ENCODE measurements at regions not wholly inside any gene's neighbourhood (a gene's known extent, or its start where the extent isn't known, plus 50 kb on each side); places are given as distances from the start of the nearest gene placed in this dataset.
"Not testable (repeated sequence)": the region's sequence is repeated elsewhere in the genome, so short reads cannot be mapped to it uniquely, and the experiment has no call there.

DNA sequence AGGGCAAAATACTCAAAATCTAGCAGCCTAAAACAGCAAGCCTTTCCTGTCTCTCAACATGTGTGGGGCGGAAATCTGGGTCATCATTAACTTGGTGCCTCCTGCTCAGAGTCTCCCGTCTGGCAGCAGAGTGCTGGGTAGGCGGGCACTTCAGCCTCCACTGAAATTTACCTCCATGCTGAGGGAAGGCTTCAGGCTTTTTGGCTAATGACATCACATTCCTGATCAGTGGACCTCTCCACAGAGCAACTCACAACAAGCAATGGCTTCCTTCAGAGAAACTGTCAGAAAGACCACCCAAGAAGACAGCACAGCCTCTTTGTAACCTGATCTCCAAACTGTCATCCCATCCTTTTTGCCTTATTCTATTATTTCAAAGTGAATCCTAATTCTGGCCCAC lies 1109.0 kb downstream of the UQCRFS1 start:
- 22 to 34% (median 27%) methylated on average over 3 of the region's 3 CpGs for WGBS, 3 donors
- no peak for DNase-seq
- Histone ChIP-seq H3K27me3 (no peaks in the 10 kb centered on the region), H3K36me3 (no peaks in the 10 kb centered on the region), H3K9me3 (no peaks in the 10 kb centered on the region), H3K4me3 (no peak overlapping the region), H3K4me1 (ENCODE audit: insufficient read depth) (no peaks in the 10 kb centered on the region), H3K27ac (no peak overlapping the region)
- TF ChIP-seq EP300 (IDR thresholded peaks at IDR 0.05) (no peak), POLR2A (IDR thresholded peaks at IDR 0.05) (no peak)
- TF ChIP-seq, protein P1, sequence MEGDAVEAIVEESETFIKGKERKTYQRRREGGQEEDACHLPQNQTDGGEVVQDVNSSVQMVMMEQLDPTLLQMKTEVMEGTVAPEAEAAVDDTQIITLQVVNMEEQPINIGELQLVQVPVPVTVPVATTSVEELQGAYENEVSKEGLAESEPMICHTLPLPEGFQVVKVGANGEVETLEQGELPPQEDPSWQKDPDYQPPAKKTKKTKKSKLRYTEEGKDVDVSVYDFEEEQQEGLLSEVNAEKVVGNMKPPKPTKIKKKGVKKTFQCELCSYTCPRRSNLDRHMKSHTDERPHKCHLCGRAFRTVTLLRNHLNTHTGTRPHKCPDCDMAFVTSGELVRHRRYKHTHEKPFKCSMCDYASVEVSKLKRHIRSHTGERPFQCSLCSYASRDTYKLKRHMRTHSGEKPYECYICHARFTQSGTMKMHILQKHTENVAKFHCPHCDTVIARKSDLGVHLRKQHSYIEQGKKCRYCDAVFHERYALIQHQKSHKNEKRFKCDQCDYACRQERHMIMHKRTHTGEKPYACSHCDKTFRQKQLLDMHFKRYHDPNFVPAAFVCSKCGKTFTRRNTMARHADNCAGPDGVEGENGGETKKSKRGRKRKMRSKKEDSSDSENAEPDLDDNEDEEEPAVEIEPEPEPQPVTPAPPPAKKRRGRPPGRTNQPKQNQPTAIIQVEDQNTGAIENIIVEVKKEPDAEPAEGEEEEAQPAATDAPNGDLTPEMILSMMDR (IDR thresholded peaks at IDR 0.05) = no peak
- intact Hi-C loops (cut with DNase I) = no loop called here

DNA sequence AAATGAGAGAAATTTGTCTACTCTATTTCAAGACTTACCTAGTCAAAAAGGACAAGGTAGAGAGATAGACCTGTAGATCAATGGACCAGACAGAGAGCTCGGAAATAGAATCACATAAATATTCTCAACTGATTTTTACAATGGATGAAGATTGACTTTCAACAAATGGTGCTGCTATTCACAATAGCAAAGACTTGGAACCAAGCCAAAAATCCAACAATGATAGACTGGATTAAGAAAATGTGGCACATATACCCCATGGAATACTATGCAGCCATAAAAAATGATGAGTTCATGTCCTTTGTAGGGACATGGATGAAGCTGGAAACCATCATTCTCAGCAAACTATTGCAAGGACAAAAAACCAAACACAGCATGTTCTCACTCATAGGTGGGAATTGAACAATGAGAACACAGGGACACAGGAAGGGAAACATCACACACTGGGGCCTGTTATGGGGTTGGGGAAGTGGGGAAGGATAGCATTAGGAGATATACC lies 1128.2 kb downstream of the UQCRFS1 start:
- H3K4me3 ChIP-seq; DNase-seq; H3K27ac ChIP-seq; H3K36me3 ChIP-seq; H3K9me3 ChIP-seq; intact Hi-C loops (cut with DNase I); H3K27me3 ChIP-seq; H3K4me1 ChIP-seq (ENCODE audit: insufficient read depth): not testable (repeated sequence)
- 88 to 96% (median 91%) methylated on average over 1 of the region's 1 CpG for WGBS, 3 donors

DNA sequence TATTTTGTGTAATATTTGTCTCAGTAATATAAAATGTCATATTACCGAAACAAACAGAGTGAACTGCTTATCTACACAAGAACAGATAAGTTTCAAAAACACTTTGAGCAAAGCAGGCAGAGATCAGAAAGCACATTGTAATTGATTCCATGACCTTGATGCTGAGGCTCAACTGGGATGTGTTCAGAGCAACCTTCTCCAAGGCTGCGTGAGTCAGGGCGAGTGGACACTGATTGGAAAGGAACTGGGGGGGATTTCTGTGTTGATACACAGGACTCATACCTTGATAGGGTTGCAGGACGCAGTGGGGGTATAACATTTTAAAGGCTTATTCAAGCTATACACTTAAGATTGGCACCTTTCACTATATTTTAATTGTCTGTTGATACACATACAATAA lies 1136.3 kb downstream of the UQCRFS1 start:
- Histone ChIP-seq H3K36me3 (no peaks in the 10 kb centered on the region), H3K27me3 (no peaks in the 10 kb centered on the region), H3K4me3 (no peak overlapping the region), H3K4me1 (ENCODE audit: insufficient read depth) (no peaks in the 10 kb centered on the region), H3K9me3 (no peaks in the 10 kb centered on the region), H3K27ac (no peak overlapping the region)
- TF ChIP-seq EP300 (IDR thresholded peaks at IDR 0.05) (no peak), POLR2A (IDR thresholded peaks at IDR 0.05) (no peak)
- TF ChIP-seq, protein P1 (IDR thresholded peaks at IDR 0.05) = no peak
- no peak for DNase-seq
- intact Hi-C loops (cut with DNase I) = no loop called here
- 8 to 25% (median 10%) methylated on average over 4 of the region's 4 CpGs for WGBS, 3 donors

DNA sequence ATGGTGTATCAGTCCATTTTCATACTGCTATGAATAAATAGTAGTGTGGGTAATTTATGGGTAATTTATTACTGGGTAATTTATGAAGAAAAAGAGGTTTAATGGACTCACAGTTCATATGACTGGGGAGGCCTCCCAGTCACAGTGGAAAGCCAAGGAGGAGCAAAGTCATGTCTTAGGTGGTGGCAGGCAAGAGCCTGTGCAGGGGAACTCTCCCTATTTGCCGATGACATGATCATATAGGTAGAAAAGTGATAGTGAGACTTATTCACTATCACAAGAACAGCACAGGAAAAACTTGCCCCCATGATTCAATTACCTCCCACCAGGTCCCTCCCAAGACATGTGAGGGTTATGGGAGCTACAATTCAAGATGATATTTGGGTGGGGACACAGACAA lies 1137.7 kb downstream of the UQCRFS1 start:
- no peak overlapping the region for H3K27ac ChIP-seq
- no peaks in the 10 kb centered on the region for H3K36me3 ChIP-seq
- H3K27me3 ChIP-seq = no peaks in the 10 kb centered on the region
- no peaks in the 10 kb centered on the region for H3K9me3 ChIP-seq
- TF ChIP-seq EP300 (IDR thresholded peaks at IDR 0.05) (no peak), POLR2A (IDR thresholded peaks at IDR 0.05) (no peak)
- TF ChIP-seq, protein P1 (IDR thresholded peaks at IDR 0.05) = no peak
- WGBS, 3 donors = 94 to 95% (median 94%) methylated on average over 1 of the region's 1 CpG
- intact Hi-C loops (cut with DNase I) = no loop called here
- DNase-seq = no peak
- H3K4me1 ChIP-seq (ENCODE audit: insufficient read depth) = no peaks in the 10 kb centered on the region
- no peak overlapping the region for H3K4me3 ChIP-seq

DNA sequence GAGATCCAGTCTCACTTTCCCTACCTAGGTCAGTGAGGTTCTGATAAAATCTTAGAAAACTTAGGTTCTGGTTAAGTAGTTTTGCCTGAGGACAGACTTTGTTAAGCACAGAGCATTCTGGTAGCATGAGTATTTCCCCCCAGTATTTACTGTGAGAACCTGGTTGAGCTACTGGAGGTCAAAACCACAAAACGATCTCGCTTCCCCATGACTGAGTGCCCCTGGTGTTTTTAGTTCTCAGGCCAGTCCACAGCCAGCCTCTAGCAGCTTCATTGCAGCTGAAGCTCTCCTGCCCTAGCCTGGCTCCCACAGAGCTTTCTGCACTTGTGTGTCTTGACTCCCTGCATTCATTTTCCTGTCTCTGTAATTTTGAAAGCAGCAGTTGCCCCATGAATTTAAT lies 1138.2 kb downstream of the UQCRFS1 start:
- no peak for DNase-seq
- Histone ChIP-seq H3K27ac (no peak overlapping the region), H3K9me3 (no peaks in the 10 kb centered on the region), H3K4me1 (ENCODE audit: insufficient read depth) (no peaks in the 10 kb centered on the region), H3K4me3 (no peak overlapping the region), H3K36me3 (no peaks in the 10 kb centered on the region), H3K27me3 (no peaks in the 10 kb centered on the region)
- 70 to 88% (median 79%) methylated on average over 2 of the region's 2 CpGs for WGBS, 3 donors
- intact Hi-C loops (cut with DNase I) = no loop called here
- TF ChIP-seq, protein P1 (IDR thresholded peaks at IDR 0.05) = no peak
- TF ChIP-seq POLR2A (IDR thresholded peaks at IDR 0.05) (no peak), EP300 (IDR thresholded peaks at IDR 0.05) (no peak)
